HEK293 (cell line): ENCODE measurements at regions not wholly inside any gene's neighbourhood (a gene's known extent, or its start where the extent isn't known, plus 50 kb on each side); places are given as distances from the start of the nearest gene placed in this dataset.

ENCODE experiments used
- CTCF ChIP-seq: fragments of 450-650 bp; formaldehyde crosslinking; IDR thresholded peaks from 2 replicates; pipeline ENCODE4 v1.5.1; 2016; ENCODE audit warnings: missing biosample characterization, missing genetic modification characterization
- GLIS2 ChIP-seq: fragments of 450-650 bp; formaldehyde crosslinking; IDR thresholded peaks from 2 replicates; pipeline ENCODE4 v1.5.1; 2016; ENCODE audit warnings: missing biosample characterization, missing genetic modification characterization
- ZNF155 ChIP-seq: fragments of 450-650 bp; formaldehyde crosslinking; IDR thresholded peaks from 2 replicates; pipeline ENCODE4 v1.5.1; 2016; ENCODE audit warnings: missing biosample characterization, missing genetic modification characterization
- ZNF202 ChIP-seq: fragments of 450-650 bp; formaldehyde crosslinking; IDR thresholded peaks from 2 replicates; pipeline ENCODE4 v1.5.1; 2016; ENCODE audit warnings: missing biosample characterization, missing genetic modification characterization, borderline replicate concordance
- ZNF211 ChIP-seq: fragments of 450-650 bp; formaldehyde crosslinking; IDR thresholded peaks from 2 replicates; pipeline ENCODE4 v1.5.1; 2016; ENCODE audit warnings: low read depth, missing biosample characterization, missing genetic modification characterization
- ZNF239 ChIP-seq: fragments of 450-650 bp; formaldehyde crosslinking; IDR thresholded peaks from 2 replicates; pipeline ENCODE4 v1.5.1; 2016; ENCODE audit warnings: missing biosample characterization, missing genetic modification characterization
- ZNF354C ChIP-seq: fragments of 450-650 bp; formaldehyde crosslinking; IDR thresholded peaks from 2 replicates; pipeline ENCODE4 v1.5.1; 2016; ENCODE audit warnings: missing biosample characterization, missing genetic modification characterization, low read depth, borderline replicate concordance
- ZNF426 ChIP-seq: fragments of 450-650 bp; formaldehyde crosslinking; IDR thresholded peaks from 2 replicates; pipeline ENCODE4 v1.5.1; 2017; ENCODE audit warnings: missing biosample characterization, missing genetic modification characterization, mild to moderate bottlenecking, inconsistent platforms, moderate library complexity
- ZNF544 ChIP-seq: fragments of 450-650 bp; formaldehyde crosslinking; IDR thresholded peaks from 2 replicates; pipeline ENCODE4 v1.5.0; 2017; ENCODE audit warnings: missing biosample characterization, missing genetic modification characterization
- ZNF561 ChIP-seq: fragments of 450-650 bp; IDR thresholded peaks from 2 replicates; pipeline ENCODE4 v1.5.1; 2018; ENCODE audit warnings: missing biosample characterization, missing genetic modification characterization, borderline replicate concordance
- ZXDB ChIP-seq: fragments of 450-650 bp; formaldehyde crosslinking; IDR thresholded peaks from 2 replicates; pipeline ENCODE4 v1.5.1; 2016; ENCODE audit warnings: missing biosample characterization, missing genetic modification characterization

- TF ChIP-seq ZNF211 (tag by site-specific recombination) (no peak), GLIS2 (tag by site-specific recombination) (no peak), ZNF426 (tag by site-specific recombination) (no peak), ZNF561 (tag by site-specific recombination) (no peak), ZXDB (tag by site-specific recombination) (no peak), CTCF (tag by site-specific recombination) (no peak), ZNF155 (tag by site-specific recombination) (no peak), ZNF239 (tag by site-specific recombination) (no peak), ZNF202 (no peak), ZNF544 (tag by site-specific recombination) (no peak), ZNF354C (tag by site-specific recombination) (no peak)
Observed at GRCh38 chr6:133108419-133108818, 132.7 kb upstream of the EYA4 start.
